Mononuclear cell (primary cell): ENCODE measurements at regions not wholly inside any gene's neighbourhood (a gene's known extent, or its start where the extent isn't known, plus 50 kb on each side); places are given as distances from the start of the nearest gene placed in this dataset.

Experiments used
- H3K27me3 ChIP-seq: 2 replicates; pipeline ENCODE4 v1.6.0; 2011; ENCODE audit warnings: low read length, control low read depth; ENCODE audit not compliant: insufficient read depth
- H3K4me1 ChIP-seq: 2 replicates; pipeline ENCODE4 v1.5.1; 2011; ENCODE audit warnings: mild to moderate bottlenecking, low read length, control low read depth; ENCODE audit not compliant: insufficient read depth
- H3K4me3 ChIP-seq: 2 replicates; pipeline ENCODE4 v1.5.1; 2011; ENCODE audit warnings: mild to moderate bottlenecking, low read length, moderate library complexity
- H3K9me3 ChIP-seq: 2 replicates; pipeline ENCODE4 v1.5.1; 2011; ENCODE audit warnings: low read depth, mild to moderate bottlenecking, control low read depth, low read length

DNA sequence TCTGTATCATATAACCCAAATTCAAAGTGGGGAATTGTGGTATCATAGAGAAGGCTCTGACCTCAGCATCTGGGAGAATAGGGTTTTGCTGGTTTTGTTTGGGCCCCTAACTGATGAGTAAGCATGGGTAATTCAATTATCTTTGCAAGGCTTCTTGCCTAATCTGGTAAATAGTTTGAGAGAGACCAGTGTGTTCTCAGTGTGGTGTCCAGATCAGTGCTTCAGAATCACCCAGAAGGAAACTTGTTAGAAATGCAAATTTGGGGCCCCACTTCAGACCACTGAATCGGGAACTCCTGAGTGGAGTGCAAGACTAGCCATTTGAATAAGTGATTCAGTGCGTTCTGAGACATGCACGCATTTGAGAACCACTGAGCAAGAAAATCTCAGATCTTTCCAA, 282.7 kb downstream of the EPHA4 start:
- Histone ChIP-seq H3K4me1 (no peaks in the 10 kb centered on the region), H3K27me3 (peaks cover 5% of the 10 kb centered on the region), H3K4me3 (no peak overlapping the region), H3K9me3 (no peaks in the 10 kb centered on the region)

DNA sequence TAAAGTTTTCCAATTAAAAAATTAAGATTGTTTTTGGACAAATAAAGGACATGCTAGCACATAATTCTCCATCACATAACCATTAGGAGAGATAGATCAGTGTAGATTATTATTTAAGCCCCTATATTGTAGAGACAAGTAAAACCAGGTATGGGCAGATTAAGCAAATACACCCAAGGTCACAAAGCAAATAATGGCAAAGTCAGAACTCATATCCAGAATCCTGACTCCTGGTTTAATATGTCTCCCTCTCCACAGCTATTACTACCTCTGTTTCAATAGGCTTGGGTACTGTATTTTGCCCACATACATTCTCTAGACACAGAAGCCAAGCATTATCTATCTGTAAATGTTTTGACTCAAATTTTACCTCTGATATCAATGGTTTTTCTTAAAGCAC, 282.3 kb downstream of the EPHA4 start:
- no peaks in the 10 kb centered on the region for H3K4me1 ChIP-seq
- peaks cover 4% of the 10 kb centered on the region for H3K27me3 ChIP-seq
- no peaks in the 10 kb centered on the region for H3K9me3 ChIP-seq

DNA sequence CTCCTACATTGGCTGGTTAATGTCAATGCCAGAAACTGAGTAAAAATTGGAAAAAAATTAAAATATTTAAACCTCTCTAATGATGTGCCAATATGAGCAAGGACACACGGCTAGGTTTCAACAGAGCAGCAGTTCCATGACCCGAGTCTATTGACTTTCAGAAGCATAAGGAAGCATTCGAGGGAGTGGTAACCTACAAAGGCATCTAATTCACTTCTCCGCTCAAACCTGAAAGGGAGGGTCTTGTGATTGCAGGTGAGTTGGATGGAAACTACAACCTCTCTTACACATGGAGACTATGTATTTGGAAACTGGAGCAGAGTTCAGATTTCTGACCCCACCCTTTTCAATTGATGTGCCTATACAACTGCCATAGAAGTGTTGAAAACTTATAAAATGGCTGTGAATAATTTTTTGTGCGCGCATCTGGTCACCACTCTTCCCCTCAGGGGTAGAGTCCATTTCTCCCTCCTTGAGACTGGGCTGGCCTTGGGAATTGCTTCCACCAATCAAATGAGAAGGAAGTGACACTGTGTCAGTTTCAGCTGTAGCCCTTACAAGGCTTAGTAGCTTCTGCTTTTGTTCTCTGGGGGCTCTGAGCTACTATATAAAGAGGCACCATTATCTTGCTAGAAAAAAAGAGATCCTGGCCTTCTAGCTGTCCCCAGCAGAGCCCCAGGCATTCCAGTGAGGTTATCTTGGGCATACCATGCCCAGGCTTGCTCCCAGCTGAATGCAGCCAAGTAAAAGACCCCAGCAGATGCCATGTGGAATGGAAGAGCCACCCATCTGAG, 278.0 kb downstream of the EPHA4 start:
- Histone ChIP-seq H3K4me1 (no peaks in the 10 kb centered on the region), H3K27me3 (no peaks in the 10 kb centered on the region), H3K4me3 (no peak overlapping the region), H3K9me3 (no peaks in the 10 kb centered on the region)

More for the DNA sequence above, 282.3 kb downstream of the EPHA4 start:
- no peak overlapping the region for H3K4me3 ChIP-seq

DNA sequence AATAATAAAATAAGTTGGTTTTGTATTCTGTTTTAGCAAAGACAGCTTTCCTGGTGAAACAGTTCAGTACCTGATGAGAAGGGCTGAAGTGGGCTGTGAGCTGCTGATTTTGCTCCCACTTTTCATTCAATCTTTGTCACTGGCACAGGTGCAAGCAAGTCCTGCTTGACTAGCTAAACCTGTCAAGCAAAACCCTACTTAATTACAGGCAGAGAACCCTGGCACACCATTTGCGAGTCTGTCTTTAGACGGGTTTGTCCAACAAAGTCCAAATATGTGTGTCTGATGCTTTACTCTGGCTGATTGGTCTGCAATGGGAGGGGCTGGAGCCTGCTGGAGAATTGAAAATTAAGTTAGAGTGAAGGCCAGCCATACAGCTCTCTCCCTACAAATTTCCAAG, 267.2 kb downstream of the EPHA4 start:
- Histone ChIP-seq H3K9me3 (no peaks in the 10 kb centered on the region), H3K27me3 (no peaks in the 10 kb centered on the region), H3K4me3 (no peak overlapping the region), H3K4me1 (no peaks in the 10 kb centered on the region)

DNA sequence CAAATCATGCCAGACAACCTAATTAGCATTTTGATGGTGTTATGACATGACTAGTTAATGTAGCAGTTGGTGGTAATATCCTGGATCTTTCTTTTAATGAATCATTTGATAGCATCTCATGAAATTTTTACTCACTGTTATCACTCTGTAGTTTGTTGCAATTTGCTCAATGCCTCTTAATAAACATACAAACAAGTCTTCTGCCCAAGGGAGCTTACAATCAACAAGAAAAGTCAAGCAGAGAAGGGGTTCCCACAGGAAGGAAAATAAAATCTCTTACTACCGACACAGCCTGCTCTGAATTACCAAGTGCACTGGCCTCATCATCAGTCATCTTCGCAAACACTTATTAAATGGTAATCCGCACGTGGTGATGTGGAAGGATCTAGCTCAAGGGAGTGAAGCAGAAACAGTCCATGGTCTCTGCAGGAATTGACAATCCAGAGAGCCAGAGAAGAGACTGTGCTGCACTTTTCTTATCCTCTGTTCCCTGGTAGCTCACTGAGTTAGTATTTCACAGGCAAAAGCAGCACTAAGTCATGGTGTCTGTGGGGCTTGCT, 263.5 kb downstream of the EPHA4 start:
- no peak overlapping the region for H3K4me3 ChIP-seq
- H3K27me3 ChIP-seq = no peaks in the 10 kb centered on the region
- H3K4me1 ChIP-seq = no peaks in the 10 kb centered on the region
- no peaks in the 10 kb centered on the region for H3K9me3 ChIP-seq

DNA sequence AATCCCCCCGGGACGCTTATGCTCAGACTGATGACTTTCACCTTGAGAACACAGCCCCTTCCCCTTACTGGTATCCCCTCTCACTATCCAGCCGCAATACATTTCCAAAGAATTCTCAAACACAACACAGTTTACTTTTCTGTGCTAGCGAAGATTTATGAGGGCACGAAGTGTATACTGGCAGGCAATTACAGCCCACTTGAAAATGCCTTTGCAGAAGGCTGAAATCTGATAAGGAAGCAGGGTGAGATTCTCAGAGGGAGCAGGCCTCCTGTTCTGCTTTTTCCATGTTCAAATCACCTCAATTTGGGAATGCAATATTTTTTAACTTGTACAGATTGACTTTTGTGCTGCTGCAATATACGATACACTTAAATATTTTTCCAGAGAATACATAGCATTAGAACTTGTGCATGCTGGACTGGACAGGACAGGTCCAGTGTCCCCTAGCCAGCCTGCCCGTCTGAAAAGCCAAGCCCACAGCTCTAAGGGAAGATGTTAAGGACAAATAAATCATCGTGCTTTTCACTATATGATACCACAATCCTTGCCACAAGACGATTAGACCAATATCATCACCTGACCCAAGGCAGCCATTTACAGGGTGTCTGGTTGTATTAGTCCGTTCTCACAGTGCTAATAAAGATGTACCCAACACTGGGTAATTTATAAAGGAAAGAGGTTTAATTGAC, 262.1 kb downstream of the EPHA4 start:
- no peaks in the 10 kb centered on the region for H3K27me3 ChIP-seq
- H3K4me1 ChIP-seq = no peaks in the 10 kb centered on the region
- H3K9me3 ChIP-seq = no peaks in the 10 kb centered on the region
- no peak overlapping the region for H3K4me3 ChIP-seq

DNA sequence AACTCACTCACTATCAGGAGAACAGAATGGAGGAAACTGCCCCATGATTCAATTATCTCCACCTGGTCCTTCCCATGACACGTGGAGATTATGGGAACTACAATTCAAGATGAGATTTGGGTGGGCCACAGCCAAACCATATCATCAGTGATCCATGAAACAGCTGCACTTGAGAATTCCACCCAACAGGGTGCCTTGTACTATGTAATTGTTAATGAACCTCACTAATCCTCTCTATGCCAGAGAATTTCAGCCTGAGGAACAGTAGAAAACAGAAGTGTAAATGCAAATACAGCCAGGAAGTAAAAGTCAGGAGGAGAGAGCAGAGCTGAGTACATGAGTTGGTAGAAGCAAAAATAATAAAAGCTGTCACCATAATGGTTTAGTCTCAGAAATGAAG, 261.4 kb downstream of the EPHA4 start:
- no peak overlapping the region for H3K4me3 ChIP-seq
- H3K9me3 ChIP-seq = no peaks in the 10 kb centered on the region
- H3K4me1 ChIP-seq = no peaks in the 10 kb centered on the region
- H3K27me3 ChIP-seq = no peaks in the 10 kb centered on the region

DNA sequence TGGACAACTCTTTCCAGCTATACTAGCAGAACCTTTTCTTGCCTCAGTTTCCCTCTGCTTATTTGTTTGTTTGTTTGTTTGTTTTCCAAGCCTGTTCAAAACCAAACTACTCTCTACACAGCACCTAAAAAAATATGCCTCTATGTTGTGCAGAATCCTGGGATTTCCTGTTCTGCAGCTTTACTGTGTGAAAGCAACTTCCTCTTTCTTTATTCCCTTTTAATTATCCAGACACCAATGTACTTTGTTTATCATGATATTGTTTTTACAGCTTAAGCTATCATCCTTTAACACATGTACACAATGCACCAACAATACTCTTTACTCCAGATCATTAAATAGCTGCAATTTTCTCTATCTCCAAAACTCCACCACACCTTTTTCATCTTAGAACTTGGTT, 259.5 kb downstream of the EPHA4 start:
- H3K4me3 ChIP-seq = no peak overlapping the region
- H3K27me3 ChIP-seq = no peaks in the 10 kb centered on the region
- H3K4me1 ChIP-seq = no peaks in the 10 kb centered on the region
- H3K9me3 ChIP-seq = no peaks in the 10 kb centered on the region

DNA sequence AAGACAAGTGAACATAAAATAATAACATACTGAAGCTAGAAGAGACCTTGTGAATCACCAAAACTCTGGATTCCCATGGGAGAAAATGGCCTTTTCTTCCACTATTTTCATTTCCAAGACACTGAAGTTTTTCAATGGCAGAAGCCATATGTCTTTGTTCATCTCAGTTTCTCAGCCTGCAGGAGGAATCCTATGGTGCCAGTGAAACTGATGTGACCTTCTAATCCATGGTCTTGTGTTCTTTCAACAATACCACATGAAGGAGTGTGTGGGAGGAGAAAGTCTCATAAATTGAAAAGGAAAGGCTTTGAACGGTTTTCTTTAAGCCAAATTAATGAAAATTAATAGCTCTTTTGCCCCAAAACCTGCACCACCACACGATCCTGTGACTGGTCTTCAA, 257.3 kb downstream of the EPHA4 start:
- H3K4me1 ChIP-seq = no peaks in the 10 kb centered on the region
- no peaks in the 10 kb centered on the region for H3K9me3 ChIP-seq
- H3K4me3 ChIP-seq = no peak overlapping the region
- H3K27me3 ChIP-seq = no peaks in the 10 kb centered on the region

DNA sequence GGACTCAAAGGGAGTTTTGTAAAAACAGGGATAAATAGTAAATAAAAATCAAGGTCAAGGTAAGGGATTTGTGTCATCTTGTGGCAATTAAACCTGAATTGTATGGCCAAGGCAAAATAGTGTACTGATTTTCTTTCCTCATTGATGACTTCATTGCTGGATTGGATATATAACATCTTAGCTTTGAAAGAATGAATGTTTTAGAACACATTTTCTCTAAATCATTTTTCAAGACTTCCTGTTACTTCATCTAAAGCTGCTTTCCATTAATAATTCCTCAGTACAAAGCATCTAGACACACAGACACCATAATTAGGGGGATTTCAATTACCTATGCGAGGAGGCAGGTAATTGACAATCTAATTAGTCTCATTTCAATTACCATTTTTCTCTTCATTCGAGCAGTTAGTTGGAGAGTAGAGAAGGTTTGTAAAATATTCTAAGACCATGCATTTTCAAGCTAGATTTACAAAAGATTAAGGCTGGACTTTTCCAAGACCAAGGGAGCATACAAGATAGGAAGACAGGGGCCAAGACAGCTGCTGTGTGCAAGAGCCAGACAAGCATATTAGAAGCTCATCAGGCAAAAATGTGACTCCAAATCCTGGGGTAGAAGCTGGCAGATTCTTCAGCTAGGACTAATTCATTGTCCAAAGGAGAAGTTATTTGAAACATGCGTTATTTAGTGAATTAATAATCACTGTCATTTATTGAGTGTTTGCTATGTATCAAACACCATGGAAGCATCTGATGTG, 253.6 kb downstream of the EPHA4 start:
- Histone ChIP-seq H3K4me1 (no peaks in the 10 kb centered on the region), H3K27me3 (no peaks in the 10 kb centered on the region), H3K4me3 (no peak overlapping the region), H3K9me3 (no peaks in the 10 kb centered on the region)

DNA sequence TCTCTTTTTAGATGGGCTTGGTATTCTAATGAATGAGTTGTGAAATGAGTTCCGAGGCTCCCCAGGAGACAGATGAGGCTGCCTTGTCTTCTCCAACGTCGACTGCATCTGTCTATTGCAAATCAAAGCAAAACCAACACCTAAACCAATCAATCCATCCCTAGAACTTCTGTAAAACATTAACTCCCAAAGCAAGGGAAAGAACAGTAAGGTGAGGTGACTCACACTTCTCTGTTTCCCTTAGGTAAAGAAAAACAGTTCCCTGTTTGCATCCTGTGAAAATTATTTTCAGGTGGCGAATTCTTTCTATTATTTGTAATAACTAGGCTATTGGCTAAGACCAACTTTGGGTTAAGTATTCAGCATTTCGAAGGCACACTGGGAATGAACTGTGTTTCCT, 249.4 kb downstream of the EPHA4 start:
- no peaks in the 10 kb centered on the region for H3K4me1 ChIP-seq
- H3K27me3 ChIP-seq = no peaks in the 10 kb centered on the region
- no peaks in the 10 kb centered on the region for H3K9me3 ChIP-seq
- no peak overlapping the region for H3K4me3 ChIP-seq

DNA sequence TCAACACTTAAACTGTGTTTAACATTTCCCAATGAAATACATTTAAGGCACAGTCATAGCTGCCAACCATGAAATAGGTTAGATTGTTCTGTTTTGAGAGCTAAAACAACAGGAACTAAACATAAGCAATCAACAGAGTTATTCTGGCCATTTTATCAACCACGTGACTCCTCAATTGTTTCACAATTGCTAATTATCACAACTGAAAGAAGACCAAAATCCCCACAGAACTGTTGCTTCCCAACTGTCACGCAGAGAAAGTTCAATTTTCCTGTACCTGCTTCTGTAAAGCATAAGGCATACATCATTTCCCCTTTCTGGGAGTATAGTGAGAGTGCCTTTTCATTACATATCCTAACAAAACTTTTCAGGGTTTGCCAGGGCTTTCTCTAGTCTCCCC, 248.6 kb downstream of the EPHA4 start:
- no peak overlapping the region for H3K4me3 ChIP-seq

DNA sequence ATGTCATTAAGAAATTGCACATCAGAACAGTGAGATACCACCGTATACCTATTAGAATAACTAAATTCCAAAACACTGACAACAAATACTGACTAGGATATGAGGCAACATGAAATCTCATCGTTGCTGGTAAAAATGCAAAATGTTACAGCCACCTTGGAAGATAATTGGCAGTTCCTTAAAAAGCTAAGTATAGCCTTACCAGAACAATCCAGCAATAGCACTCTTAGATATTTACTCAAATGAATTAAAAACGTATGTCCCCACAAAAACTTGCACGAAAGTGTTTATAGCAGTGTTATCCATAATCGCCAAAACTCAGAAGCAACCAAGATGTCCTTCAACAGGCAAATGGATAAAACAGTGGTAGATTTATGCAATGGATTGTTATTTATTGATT, 241.7 kb downstream of the EPHA4 start:
- Histone ChIP-seq H3K27me3 (no peaks in the 10 kb centered on the region), H3K9me3 (peaks cover 8% of the 10 kb centered on the region), H3K4me1 (no peaks in the 10 kb centered on the region), H3K4me3 (no peak overlapping the region)

More for the DNA sequence above, 248.6 kb downstream of the EPHA4 start:
- no peaks in the 10 kb centered on the region for H3K9me3 ChIP-seq
- no peaks in the 10 kb centered on the region for H3K27me3 ChIP-seq
- H3K4me1 ChIP-seq = no peaks in the 10 kb centered on the region

DNA sequence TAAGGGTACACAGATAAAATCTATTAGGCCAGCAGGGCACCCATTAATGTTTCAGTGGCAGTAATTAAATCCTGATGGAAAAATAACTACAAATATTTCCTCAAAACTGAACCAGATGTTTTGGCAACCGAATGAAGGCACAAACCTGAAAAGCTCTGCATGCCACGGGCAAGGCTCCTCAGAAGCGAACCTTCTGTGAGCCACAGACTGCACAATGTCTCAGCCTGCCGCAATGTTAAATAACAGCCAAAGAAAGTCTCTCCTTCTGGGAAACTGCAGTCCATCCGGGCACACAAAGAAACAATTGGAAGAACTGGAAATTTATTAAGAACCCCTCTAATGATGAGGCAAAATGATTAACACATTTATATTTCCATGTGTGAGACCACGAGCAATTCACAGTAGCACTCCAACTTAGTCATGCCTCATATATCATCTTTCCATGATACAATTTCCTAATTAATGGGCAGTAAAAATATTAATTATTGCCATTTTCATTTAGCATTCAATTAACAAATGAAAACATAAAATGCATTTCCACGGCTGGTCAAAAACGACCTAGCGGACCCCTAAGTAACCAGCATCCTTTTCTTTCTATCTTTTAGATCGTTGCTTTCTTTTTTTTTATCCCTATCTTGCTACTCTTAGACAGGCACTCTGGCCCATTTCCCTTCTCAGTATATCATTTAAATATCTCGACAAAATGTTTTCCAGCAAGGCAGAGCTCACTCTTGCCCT, 237.5 kb downstream of the EPHA4 start:
- peaks cover 8% of the 10 kb centered on the region for H3K9me3 ChIP-seq
- no peaks in the 10 kb centered on the region for H3K4me1 ChIP-seq
- no peak overlapping the region for H3K4me3 ChIP-seq
- no peaks in the 10 kb centered on the region for H3K27me3 ChIP-seq
